OCI-LY3 (cell line): ENCODE measurements at regions not wholly inside any gene's neighbourhood (a gene's known extent, or its start where the extent isn't known, plus 50 kb on each side); places are given as distances from the start of the nearest gene placed in this dataset.

Experiments
- H2AFZ ChIP-seq: fragments of 200-600, 300-600 bp; shearing (Covaris generic); 2 replicates; pipeline ENCODE4 v1.6.0; 2014; ENCODE audit warnings: antibody characterized with exemption, low read depth, low read length
- H3K27ac ChIP-seq: fragments of 200-600, 300-600 bp; sonication (generic); 2 replicates; pipeline ENCODE4 v1.5.1; 2014; ENCODE audit warnings: mild to moderate bottlenecking, low read length, moderate library complexity, mixed read lengths
- H3K27me3 ChIP-seq: fragments of 200-600, 300-600 bp; sonication (generic); 2 replicates; pipeline ENCODE4 v1.6.1; 2014; ENCODE audit warnings: low read depth, low read length, mixed read lengths
- H3K36me3 ChIP-seq: fragments of 200-600, 300-600 bp; sonication (generic); replicated peaks from 2 replicates; pipeline ENCODE3; 2014; ENCODE audit warnings: low read depth, low read length, mixed read lengths
- H3K4me1 ChIP-seq: fragments of 300-600, 200-600 bp; sonication (generic); 2 replicates; pipeline ENCODE4 v1.6.1; 2014; ENCODE audit warnings: low read length, mixed read lengths
- H3K4me2 ChIP-seq: fragments of 200-600, 300-600 bp; sonication (generic); 2 replicates; pipeline ENCODE4 v1.6.1; 2014; ENCODE audit warnings: low read length, mixed read lengths
- H3K4me3 ChIP-seq: fragments of 300-600, 200-600 bp; sonication (generic); 2 replicates; pipeline ENCODE4 v1.5.1; 2014; ENCODE audit warnings: antibody characterized with exemption, mild to moderate bottlenecking, low read length, moderate library complexity
- H3K79me2 ChIP-seq: fragments of 300-600, 200-600 bp; shearing (Covaris generic); 2 replicates; pipeline ENCODE4 v1.6.1; 2014; ENCODE audit warnings: mild to moderate bottlenecking, low read length, mixed read lengths
- H3K9ac ChIP-seq: fragments of 300-600, 200-600 bp; shearing (Covaris generic); 2 replicates; pipeline ENCODE4 v1.6.0; 2014; ENCODE audit warnings: mild to moderate bottlenecking, low read length, moderate library complexity
- H3K9me3 ChIP-seq: fragments of 200-600, 300-600 bp; shearing (Covaris generic); 2 replicates; pipeline ENCODE4 v1.6.1; 2014; ENCODE audit warnings: low read length, mixed read lengths; ENCODE audit not compliant: insufficient read depth
- H4K20me1 ChIP-seq: fragments of 200-600, 300-600 bp; sonication (generic); 2 replicates; pipeline ENCODE4 v1.6.1; 2016; ENCODE audit warnings: low read length, mixed read lengths; ENCODE audit not compliant: insufficient read depth
- EZH2phosphoT487 ChIP-seq: fragments of 200-600 bp; shearing (Covaris generic); IDR thresholded peaks from 2 replicates; pipeline ENCODE4 v1.6.1; 2018; ENCODE audit warnings: antibody characterized with exemption, mixed run types, low read depth
- TF ChIP-seq, protein P1 (sequence below): fragments of 200-600, 300-600 bp; sonication (generic); IDR thresholded peaks from 2 replicates; pipeline ENCODE4 v1.5.1; 2014; ENCODE audit warnings: antibody characterized with exemption, low read length, low read depth

GRCh38 chr18:43789234-43790000, 512.1 kb upstream of the SYT4 start:
- no peak overlapping the region for H3K4me2 ChIP-seq
- H3K4me1 ChIP-seq, result no peaks in the 10 kb centered on the region
- H3K9me3 ChIP-seq, result no peaks in the 10 kb centered on the region
- no peaks in the 10 kb centered on the region for H3K79me2 ChIP-seq
- TF ChIP-seq, protein P1, sequence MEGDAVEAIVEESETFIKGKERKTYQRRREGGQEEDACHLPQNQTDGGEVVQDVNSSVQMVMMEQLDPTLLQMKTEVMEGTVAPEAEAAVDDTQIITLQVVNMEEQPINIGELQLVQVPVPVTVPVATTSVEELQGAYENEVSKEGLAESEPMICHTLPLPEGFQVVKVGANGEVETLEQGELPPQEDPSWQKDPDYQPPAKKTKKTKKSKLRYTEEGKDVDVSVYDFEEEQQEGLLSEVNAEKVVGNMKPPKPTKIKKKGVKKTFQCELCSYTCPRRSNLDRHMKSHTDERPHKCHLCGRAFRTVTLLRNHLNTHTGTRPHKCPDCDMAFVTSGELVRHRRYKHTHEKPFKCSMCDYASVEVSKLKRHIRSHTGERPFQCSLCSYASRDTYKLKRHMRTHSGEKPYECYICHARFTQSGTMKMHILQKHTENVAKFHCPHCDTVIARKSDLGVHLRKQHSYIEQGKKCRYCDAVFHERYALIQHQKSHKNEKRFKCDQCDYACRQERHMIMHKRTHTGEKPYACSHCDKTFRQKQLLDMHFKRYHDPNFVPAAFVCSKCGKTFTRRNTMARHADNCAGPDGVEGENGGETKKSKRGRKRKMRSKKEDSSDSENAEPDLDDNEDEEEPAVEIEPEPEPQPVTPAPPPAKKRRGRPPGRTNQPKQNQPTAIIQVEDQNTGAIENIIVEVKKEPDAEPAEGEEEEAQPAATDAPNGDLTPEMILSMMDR, result peak; percentile 78
- no peak for TF ChIP-seq EZH2phosphoT487
- no peak overlapping the region for H2AFZ ChIP-seq
- H3K27ac ChIP-seq, result no peak overlapping the region
- H4K20me1 ChIP-seq, result no peaks in the 10 kb centered on the region
- no peaks in the 10 kb centered on the region for H3K27me3 ChIP-seq
- no peaks in the 10 kb centered on the region for H3K36me3 ChIP-seq
- H3K9ac ChIP-seq, result no peak overlapping the region
- H3K4me3 ChIP-seq, result no peak overlapping the region

- H4K20me1 ChIP-seq, result no peaks in the 10 kb centered on the region
- no peaks in the 10 kb centered on the region for H3K79me2 ChIP-seq
- H3K9me3 ChIP-seq, result no peaks in the 10 kb centered on the region
- no peaks in the 10 kb centered on the region for H3K36me3 ChIP-seq
- no peak overlapping the region for H2AFZ ChIP-seq
- no peaks in the 10 kb centered on the region for H3K27me3 ChIP-seq
- no peaks in the 10 kb centered on the region for H3K4me1 ChIP-seq
- no peak overlapping the region for H3K9ac ChIP-seq
- H3K4me3 ChIP-seq, result no peak overlapping the region
- TF ChIP-seq EZH2phosphoT487, result no peak
- TF ChIP-seq, protein P1, result no peak
- no peak overlapping the region for H3K27ac ChIP-seq
- H3K4me2 ChIP-seq, result no peak overlapping the region
Measured at GRCh38 chr18:43793910-43794309, 516.6 kb upstream of the SYT4 start.

DNA sequence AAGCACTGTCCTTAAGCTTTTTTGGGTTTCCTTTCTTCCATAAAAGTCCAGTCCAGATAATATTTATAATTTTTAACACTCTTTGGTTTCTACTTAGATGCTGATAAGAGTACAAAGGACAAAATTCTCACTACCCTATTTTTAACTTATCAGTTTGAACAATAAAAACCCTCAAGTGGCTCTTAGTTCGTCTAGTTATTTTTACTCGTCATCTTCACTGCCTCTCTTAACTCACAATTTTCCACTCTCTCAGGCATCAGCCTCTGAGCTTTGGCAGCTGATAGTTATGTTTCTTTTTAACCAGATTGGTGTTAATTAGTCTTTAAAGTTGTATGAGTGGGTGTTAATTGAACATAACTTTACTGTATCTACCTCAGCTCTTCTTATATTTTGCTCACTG, 517.1 kb upstream of the SYT4 start:
- Histone ChIP-seq H3K9me3 (no peaks in the 10 kb centered on the region), H3K27me3 (no peaks in the 10 kb centered on the region), H3K4me3 (no peak overlapping the region), H3K4me2 (no peak overlapping the region), H3K36me3 (no peaks in the 10 kb centered on the region), H3K79me2 (no peaks in the 10 kb centered on the region), H3K27ac (no peak overlapping the region), H3K4me1 (no peaks in the 10 kb centered on the region), H3K9ac (no peak overlapping the region), H2AFZ (no peak overlapping the region), H4K20me1 (no peaks in the 10 kb centered on the region)
- TF ChIP-seq EZH2phosphoT487, result no peak
- TF ChIP-seq, protein P1, result no peak

DNA sequence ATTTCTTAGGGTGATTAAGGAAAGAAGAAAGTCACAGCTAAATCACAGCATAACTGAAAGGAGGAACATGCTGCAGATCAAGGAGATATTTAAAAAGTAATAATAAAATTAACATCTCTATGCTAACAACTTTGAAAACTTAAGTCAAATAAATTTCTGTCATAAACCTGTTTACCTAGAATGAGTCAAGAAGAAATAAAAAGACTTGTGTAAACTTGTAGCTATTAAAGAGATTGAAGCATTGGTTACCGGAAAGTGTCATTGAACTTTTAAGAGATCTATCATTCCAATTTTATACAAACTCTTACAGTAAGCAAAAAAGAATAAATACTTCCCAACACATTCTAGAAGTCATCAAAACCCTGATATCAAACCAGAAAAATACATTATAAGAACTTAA, 520.1 kb upstream of the SYT4 start:
- Histone ChIP-seq H2AFZ (no peak overlapping the region), H3K79me2 (no peaks in the 10 kb centered on the region), H3K9ac (no peak overlapping the region), H3K27ac (no peak overlapping the region), H3K27me3 (no peaks in the 10 kb centered on the region), H3K4me3 (no peak overlapping the region), H4K20me1 (no peaks in the 10 kb centered on the region), H3K4me1 (peaks cover 5% of the 10 kb centered on the region), H3K4me2 (no peak overlapping the region), H3K36me3 (no peaks in the 10 kb centered on the region), H3K9me3 (no peaks in the 10 kb centered on the region)
- TF ChIP-seq, protein P1, result no peak
- no peak for TF ChIP-seq EZH2phosphoT487
